ENCODE measurements at regions not wholly inside any gene's neighbourhood (a gene's known extent, or its start where the extent isn't known, plus 50 kb on each side); places are given as distances from the start of the nearest gene placed in this dataset.

- H3K9me3 ChIP-seq (ENCODE audit: low read depth): no peaks in the 10 kb centered on the region
- H3K4me2 ChIP-seq: no peak overlapping the region
- no peaks in the 10 kb centered on the region for H3K36me3 Mint-ChIP-seq
- H3K36me3 ChIP-seq: no peaks in the 10 kb centered on the region
- no peaks in the 10 kb centered on the region for H3F3A ChIP-seq (ENCODE audit: low read depth)
- H3K4me1 ChIP-seq: no peaks in the 10 kb centered on the region
- no peaks in the 10 kb centered on the region for H4K20me1 ChIP-seq (ENCODE audit: low read depth)
- H2AFZ ChIP-seq (replicated peaks): peak overlapping the region; percentile 31
- H3K27me3 Mint-ChIP-seq (ENCODE audit: insufficient read depth, low read depth): peaks cover 2% of the 10 kb centered on the region
- H3K27ac Mint-ChIP-seq: no peak overlapping the region
- no peak overlapping the region for H3K27ac ChIP-seq
- H3K27me3 ChIP-seq: no peaks in the 10 kb centered on the region
- DNase-seq (ENCODE audit: low spot score): no peak
- no peaks in the 10 kb centered on the region for H3K4me1 Mint-ChIP-seq
- H3K4me3 Mint-ChIP-seq: no peak overlapping the region
- no peaks in the 10 kb centered on the region for H3K79me2 ChIP-seq (ENCODE audit: low read depth)
- H3K9me3 Mint-ChIP-seq: no peaks in the 10 kb centered on the region
- no peak for TF ChIP-seq CTCF (IDR thresholded peaks at IDR 0.05)
- TF ChIP-seq EZH2phosphoT487 (IDR thresholded peaks at IDR 0.05): no peak
- no peak for TF ChIP-seq EZH2 (IDR thresholded peaks at IDR 0.05)
- no peak overlapping the region for H3K9ac ChIP-seq
- no peak overlapping the region for H3K4me3 ChIP-seq
These were observed 836.2 kb upstream of the MGAT4C start for GRCh38 chr12:87092421-87092820.

- H3K4me2 ChIP-seq: no peak overlapping the region
- H3K9me3 Mint-ChIP-seq: no peaks in the 10 kb centered on the region
- H3K4me1 ChIP-seq: no peaks in the 10 kb centered on the region
- TF ChIP-seq CTCF (IDR thresholded peaks at IDR 0.05): no peak
- no peak for TF ChIP-seq EZH2phosphoT487 (IDR thresholded peaks at IDR 0.05)
- TF ChIP-seq EZH2 (IDR thresholded peaks at IDR 0.05): no peak
- peaks cover 7% of the 10 kb centered on the region for H3K4me1 Mint-ChIP-seq
- no peak overlapping the region for H3K9ac ChIP-seq
- H3K79me2 ChIP-seq (ENCODE audit: low read depth): no peaks in the 10 kb centered on the region
- H3K36me3 Mint-ChIP-seq: no peaks in the 10 kb centered on the region
- no peaks in the 10 kb centered on the region for H3K27me3 Mint-ChIP-seq (ENCODE audit: insufficient read depth, low read depth)
- no peaks in the 10 kb centered on the region for H3K9me3 ChIP-seq (ENCODE audit: low read depth)
- H3F3A ChIP-seq (ENCODE audit: low read depth): no peaks in the 10 kb centered on the region
- no peak overlapping the region for H3K4me3 ChIP-seq
- no peak overlapping the region for H2AFZ ChIP-seq (replicated peaks)
- H4K20me1 ChIP-seq (ENCODE audit: low read depth): no peaks in the 10 kb centered on the region
- no peak overlapping the region for H3K27ac Mint-ChIP-seq
- no peaks in the 10 kb centered on the region for H3K36me3 ChIP-seq
- no peak for DNase-seq (ENCODE audit: low spot score)
- no peaks in the 10 kb centered on the region for H3K27me3 ChIP-seq
- no peak overlapping the region for H3K4me3 Mint-ChIP-seq
- H3K27ac ChIP-seq: no peak overlapping the region
These were observed 830.1 kb upstream of the MGAT4C start for GRCh38 chr12:87086118-87086891.

GRCh38 chr12:87085286-87085685 is 829.1 kb upstream of the MGAT4C start:
- Histone ChIP-seq H3K4me3 (no peak overlapping the region), H3K9ac (no peak overlapping the region), H2AFZ (replicated peaks) (no peak overlapping the region), H3K4me2 (no peak overlapping the region), H3K9me3 (ENCODE audit: low read depth) (no peaks in the 10 kb centered on the region), H3K36me3 (no peaks in the 10 kb centered on the region), H4K20me1 (ENCODE audit: low read depth) (no peaks in the 10 kb centered on the region), H3K4me1 (no peaks in the 10 kb centered on the region), H3K27ac (no peak overlapping the region), H3K27me3 (no peaks in the 10 kb centered on the region), H3F3A (ENCODE audit: low read depth) (no peaks in the 10 kb centered on the region), H3K79me2 (ENCODE audit: low read depth) (no peaks in the 10 kb centered on the region)
- no peak for TF ChIP-seq CTCF (IDR thresholded peaks at IDR 0.05)
- TF ChIP-seq EZH2 (IDR thresholded peaks at IDR 0.05): no peak
- TF ChIP-seq EZH2phosphoT487 (IDR thresholded peaks at IDR 0.05): no peak
- peaks cover 7% of the 10 kb centered on the region for H3K4me1 Mint-ChIP-seq
- no peak overlapping the region for H3K4me3 Mint-ChIP-seq
- H3K27ac Mint-ChIP-seq: no peak overlapping the region
- no peaks in the 10 kb centered on the region for H3K9me3 Mint-ChIP-seq
- no peaks in the 10 kb centered on the region for H3K27me3 Mint-ChIP-seq (ENCODE audit: insufficient read depth, low read depth)
- no peak for DNase-seq (ENCODE audit: low spot score)
- no peaks in the 10 kb centered on the region for H3K36me3 Mint-ChIP-seq
